C4-2B (cell line): ENCODE measurements at regions not wholly inside any gene's neighbourhood (a gene's known extent, or its start where the extent isn't known, plus 50 kb on each side); places are given as distances from the start of the nearest gene placed in this dataset.

ENCODE experiments used
- H3K27ac ChIP-seq: fragments of 450-650 bp; 2 replicates; pipeline ENCODE4 v1.5.1; 2017
- ZFX ChIP-seq: fragments of 450-650 bp; IDR thresholded peaks from 2 replicates; pipeline ENCODE4 v1.6.1; 2017
- TF ChIP-seq, protein P1 (sequence below): fragments of 450-650 bp; conservative IDR thresholded peaks from 2 replicates; pipeline ENCODE4 v1.5.1; 2017; ENCODE audit warnings: mild to moderate bottlenecking

DNA sequence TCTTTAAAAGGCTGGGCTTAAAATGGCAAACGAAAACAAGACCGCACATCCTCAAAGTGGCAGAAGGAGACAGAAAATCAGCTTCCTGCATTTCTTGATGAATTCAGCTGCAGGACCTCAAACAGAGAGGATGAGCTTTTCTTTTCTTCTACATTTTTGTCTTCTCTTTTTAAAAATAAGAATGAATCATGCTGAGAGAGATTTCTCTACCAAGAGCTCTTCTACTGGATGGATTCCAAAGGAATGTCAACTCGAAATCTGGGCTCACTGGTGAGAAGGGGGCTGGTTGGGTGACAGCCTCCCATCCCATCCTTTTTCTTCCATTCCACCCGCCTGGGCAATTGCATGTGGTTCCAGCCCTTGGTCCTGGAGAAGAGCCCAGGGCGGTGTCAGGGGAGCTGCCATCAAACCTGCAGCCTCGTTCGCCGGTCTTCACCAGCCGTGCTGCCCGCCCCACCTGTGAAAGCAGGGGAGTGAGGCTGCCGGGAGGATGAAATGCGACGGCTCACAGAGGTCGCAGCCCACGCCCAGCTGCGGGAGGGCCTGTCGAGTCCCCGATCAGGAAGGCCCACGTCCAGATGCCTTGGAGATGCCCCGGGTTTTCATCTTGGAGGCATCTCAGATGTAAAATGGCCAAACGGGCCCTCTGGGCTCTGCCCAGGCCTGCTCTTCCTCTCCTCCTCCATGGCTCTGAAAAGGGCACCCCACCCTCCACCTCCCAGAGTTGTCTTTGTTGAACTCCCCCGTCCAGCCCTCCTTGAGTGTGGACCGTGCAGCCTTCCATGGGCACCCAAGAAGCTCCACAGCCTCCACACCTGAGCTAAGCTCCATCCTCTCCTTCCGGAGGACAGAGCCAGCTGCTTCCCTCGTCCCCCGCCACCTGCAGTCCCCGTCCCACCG is 121.9 kb downstream of the FOXL1 start:
- TF ChIP-seq, protein P1, sequence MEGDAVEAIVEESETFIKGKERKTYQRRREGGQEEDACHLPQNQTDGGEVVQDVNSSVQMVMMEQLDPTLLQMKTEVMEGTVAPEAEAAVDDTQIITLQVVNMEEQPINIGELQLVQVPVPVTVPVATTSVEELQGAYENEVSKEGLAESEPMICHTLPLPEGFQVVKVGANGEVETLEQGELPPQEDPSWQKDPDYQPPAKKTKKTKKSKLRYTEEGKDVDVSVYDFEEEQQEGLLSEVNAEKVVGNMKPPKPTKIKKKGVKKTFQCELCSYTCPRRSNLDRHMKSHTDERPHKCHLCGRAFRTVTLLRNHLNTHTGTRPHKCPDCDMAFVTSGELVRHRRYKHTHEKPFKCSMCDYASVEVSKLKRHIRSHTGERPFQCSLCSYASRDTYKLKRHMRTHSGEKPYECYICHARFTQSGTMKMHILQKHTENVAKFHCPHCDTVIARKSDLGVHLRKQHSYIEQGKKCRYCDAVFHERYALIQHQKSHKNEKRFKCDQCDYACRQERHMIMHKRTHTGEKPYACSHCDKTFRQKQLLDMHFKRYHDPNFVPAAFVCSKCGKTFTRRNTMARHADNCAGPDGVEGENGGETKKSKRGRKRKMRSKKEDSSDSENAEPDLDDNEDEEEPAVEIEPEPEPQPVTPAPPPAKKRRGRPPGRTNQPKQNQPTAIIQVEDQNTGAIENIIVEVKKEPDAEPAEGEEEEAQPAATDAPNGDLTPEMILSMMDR, result no peak
- H3K27ac ChIP-seq, result no peak overlapping the region

DNA sequence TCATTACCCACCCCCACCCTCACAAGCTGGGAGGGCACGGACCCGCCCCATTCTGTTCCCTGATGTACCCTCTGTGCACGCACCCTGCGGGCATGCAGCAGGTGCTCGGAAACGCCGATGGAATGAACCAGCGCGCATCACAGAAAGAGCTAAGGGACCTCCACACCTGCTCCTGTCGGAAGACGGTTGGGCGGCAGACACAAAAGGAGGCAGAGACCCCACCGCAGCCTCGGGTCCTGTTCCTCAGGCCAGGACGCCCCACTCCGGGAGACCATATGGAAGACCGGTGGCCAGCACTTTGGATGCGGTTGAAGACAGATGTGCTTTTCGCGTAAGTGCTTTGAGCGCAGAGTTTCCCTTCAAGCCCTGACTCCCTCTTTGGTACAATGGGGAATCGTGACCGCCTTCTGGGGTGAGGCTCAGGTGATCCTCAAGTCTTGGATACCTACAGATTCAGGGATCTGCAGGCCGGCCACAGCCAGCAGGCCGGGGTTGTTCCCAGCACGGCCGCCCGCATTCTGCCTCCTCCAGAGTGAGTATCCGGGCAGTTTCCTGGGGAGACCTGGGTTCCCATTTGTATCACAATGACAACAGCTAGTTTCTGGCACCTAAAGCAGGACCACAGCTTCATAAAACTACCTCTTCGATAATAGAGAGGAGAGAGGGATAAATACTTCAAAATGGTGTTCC is 123.1 kb downstream of the FOXL1 start:
- TF ChIP-seq, protein P1, result no peak
- TF ChIP-seq ZFX, result no peak
- no peak overlapping the region for H3K27ac ChIP-seq

DNA sequence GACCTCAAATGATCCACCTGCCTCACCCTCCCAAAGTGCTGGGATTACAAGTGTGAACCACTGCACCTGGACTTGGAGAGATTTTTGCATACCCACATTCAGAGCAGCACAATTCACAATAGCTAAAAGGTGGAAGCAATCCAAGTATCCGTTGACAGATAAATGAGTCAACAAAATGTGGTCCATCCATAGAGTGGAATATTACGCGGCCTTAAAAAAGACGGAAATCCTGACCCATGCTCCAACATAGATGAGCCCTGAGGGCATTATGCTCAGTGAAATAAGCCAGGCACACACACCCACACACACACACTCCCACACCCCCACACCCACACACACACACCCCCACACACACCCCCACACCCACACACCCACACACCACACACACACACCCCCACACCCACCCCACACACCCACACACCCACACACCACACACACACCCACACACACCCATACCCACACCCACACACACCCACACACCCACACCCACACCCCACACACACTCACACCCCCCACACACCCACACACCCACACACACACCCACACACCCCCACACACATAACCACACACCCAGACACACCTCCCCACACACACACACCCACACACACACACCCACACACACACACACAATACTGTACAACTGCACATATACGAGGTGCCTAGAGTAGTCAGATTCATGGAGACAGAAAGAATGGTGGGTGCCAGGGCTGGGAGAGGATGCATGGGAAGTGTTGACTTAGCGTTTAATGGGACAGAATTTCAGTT is 124.7 kb downstream of the FOXL1 start:
- H3K27ac ChIP-seq, result no peak overlapping the region
- TF ChIP-seq, protein P1, result no peak
- no peak for TF ChIP-seq ZFX

DNA sequence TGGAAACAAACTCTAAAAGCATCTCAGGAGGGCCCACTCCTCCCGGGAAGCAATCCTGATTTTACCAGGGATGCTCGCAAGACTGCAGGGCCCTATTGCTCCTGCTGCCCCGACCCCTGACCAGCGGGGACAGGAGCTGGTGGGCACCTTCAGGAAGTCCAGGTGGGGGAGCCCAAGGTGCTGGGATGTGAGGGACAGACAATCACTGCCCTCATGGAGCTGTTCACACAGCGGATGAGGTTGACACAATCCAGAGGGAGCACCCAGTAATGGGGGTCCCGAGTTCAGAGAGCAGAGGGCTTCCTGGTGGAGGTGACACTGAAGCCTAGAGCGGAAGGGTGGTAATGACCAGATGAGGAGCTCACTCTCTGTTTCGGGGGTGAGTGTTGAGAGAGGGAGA is 126.2 kb downstream of the FOXL1 start:
- TF ChIP-seq ZFX, result no peak
- TF ChIP-seq, protein P1, result no peak
- no peak overlapping the region for H3K27ac ChIP-seq

DNA sequence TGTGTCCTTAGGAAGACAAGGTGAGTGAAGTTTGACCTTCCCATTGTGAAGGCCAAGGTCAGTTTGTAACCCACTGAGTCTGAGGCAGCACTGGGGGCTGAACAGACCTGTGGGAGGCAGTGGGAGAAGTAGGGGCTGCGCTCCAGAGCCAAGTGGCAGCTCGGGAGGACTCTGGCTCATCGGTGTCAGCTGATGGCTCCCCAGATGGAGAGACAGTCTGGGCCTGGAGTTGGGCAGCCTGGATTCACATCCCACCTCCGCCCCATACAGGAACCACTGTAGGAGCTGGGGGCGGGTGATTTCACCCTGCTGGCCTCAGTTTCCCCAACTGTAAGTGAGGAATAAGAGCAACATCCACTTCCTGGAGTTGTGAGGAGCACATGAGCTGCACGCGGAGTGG is 128.4 kb downstream of the FOXL1 start:
- TF ChIP-seq ZFX, result no peak
- TF ChIP-seq, protein P1, result no peak
- no peak overlapping the region for H3K27ac ChIP-seq

DNA sequence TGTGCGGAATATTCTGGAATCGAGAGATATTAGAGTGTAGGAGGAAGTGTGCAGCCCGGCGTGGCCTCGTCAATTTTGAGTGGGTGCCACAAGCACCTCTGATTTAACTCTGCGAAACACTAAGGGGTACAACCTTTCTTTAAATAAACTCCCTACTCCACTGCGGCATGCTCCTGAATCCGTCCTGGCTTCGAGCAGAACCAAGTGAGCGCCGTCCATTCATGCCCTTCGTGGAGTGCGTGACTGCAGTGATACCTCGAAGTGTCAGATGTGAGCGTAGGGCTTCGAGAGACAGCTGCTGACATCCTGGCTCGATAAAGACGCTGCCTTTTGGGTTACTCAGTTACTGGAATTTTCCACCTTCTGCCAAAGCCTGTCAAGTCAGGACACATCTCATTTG is 128.8 kb downstream of the FOXL1 start:
- no peak overlapping the region for H3K27ac ChIP-seq
- TF ChIP-seq, protein P1, result no peak
- no peak for TF ChIP-seq ZFX

DNA sequence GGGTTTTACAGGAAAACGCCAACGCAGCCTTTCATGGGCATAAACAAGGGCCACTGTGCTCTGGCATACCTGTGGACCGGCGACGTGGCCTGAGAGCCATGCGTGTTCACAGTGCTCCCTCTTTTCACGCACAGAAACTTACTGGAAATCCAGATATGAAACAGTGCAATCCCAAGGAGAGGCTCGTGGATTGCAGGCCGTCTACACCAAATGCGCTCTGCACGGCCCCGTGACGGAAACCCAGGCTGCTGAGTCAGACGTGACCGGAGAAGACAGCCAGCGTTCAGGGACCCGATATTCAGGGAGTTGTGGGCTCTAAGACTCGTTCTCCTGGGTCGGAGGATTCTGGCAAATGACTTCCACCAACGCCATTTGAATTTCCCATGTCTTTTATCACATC is 129.2 kb downstream of the FOXL1 start:
- TF ChIP-seq ZFX, result no peak
- TF ChIP-seq, protein P1, result no peak
- H3K27ac ChIP-seq, result no peak overlapping the region
